SK-N-MC (cell line): ENCODE measurements at regions not wholly inside any gene's neighbourhood (a gene's known extent, or its start where the extent isn't known, plus 50 kb on each side); places are given as distances from the start of the nearest gene placed in this dataset.
"Not testable (repeated sequence)": the region's sequence is repeated elsewhere in the genome, so short reads cannot be mapped to it uniquely, and the experiment has no call there.

ENCODE experiments used
- EZH2 ChIP-seq: fragments of 200-600 bp; sonication (generic); IDR thresholded peaks from one replicate; pipeline ENCODE4 v1.6.1; 2017; ENCODE audit warnings: antibody characterized with exemption
- FOXP2 ChIP-seq: optimal IDR thresholded peaks from 2 replicates; pipeline ENCODE3; 2011; ENCODE audit warnings: mild to moderate bottlenecking, moderate library complexity; ENCODE audit not compliant: insufficient read depth; ENCODE audit errors: extremely low read length, control extremely low read depth
- POLR2AphosphoS5 ChIP-seq: IDR thresholded peaks from 2 replicates; pipeline ENCODE4 v1.6.1; 2012; ENCODE audit warnings: mild to moderate bottlenecking, low read depth, low read length, borderline replicate concordance

DNA sequence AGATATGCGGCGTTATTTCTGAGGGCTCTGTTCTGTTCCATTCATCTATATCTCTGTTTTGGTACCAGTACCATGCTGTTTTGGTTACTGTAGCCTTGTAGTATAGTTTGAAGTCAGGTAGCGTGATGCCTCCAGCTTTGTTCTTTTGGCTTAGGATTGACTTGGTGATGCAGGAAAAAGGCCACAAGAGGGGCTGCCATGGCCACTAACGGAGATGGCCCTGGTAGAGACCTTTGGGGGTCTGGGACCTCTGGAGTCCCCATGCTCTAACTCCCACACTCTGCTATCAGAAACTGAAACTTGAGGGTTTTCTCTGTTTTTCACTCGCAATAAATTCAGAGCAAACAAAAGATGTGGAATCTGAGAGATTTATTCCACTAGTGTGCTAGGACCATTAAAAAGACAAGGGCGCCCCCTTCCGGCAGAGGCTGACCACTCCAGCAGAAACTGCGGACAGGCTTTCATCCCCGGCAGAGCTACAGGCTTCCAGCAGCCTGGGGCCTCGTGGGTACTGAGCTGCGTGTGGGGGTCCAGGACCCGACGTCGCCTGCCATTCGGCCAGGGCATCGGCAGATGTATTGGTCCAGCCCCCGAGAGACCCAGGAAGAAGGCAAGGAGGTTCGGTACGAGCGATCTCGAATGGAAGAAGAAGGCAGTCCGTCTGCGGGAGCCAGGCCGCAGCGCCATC, 775.1 kb downstream of the EPHA7 start:
- TF ChIP-seq EZH2, POLR2AphosphoS5, FOXP2: not testable (repeated sequence)
